ENCODE measurements at regions not wholly inside any gene's neighbourhood (a gene's known extent, or its start where the extent isn't known, plus 50 kb on each side); places are given as distances from the start of the nearest gene placed in this dataset.

- Histone ChIP-seq H3K36me3 (ENCODE audit: control insufficient read depth, insufficient read depth, low read length) (no peaks in the 10 kb centered on the region), H3K27me3 (ENCODE audit: control insufficient read depth, insufficient read depth, low read length) (no peaks in the 10 kb centered on the region), H3K9me3 (ENCODE audit: control insufficient read depth, insufficient read depth, low read length) (no peaks in the 10 kb centered on the region), H3K27ac (ENCODE audit: low read depth, low read length) (no peak overlapping the region), H3K4me1 (ENCODE audit: control insufficient read depth, insufficient read depth, low read length) (no peaks in the 10 kb centered on the region), H3K4me3 (ENCODE audit: low read depth, low read length) (no peak overlapping the region)
- 85% methylated on average over 2 of the region's 2 CpGs for WGBS (ENCODE audit: insufficient coverage)
- no peak for DNase-seq (ENCODE audit: low read depth in 4 of 6, low spot score in 6 of 6)
Observed at GRCh38 chr7:46651070-46651469, 730.0 kb upstream of the IGFBP3 start.

GRCh38 chr7:46649876-46650275 lies 728.8 kb upstream of the IGFBP3 start:
- Histone ChIP-seq H3K27ac (ENCODE audit: low read depth, low read length) (no peak overlapping the region), H3K4me3 (ENCODE audit: low read depth, low read length) (no peak overlapping the region), H3K27me3 (ENCODE audit: control insufficient read depth, insufficient read depth, low read length) (no peaks in the 10 kb centered on the region), H3K36me3 (ENCODE audit: control insufficient read depth, insufficient read depth, low read length) (no peaks in the 10 kb centered on the region), H3K4me1 (ENCODE audit: control insufficient read depth, insufficient read depth, low read length) (no peaks in the 10 kb centered on the region), H3K9me3 (ENCODE audit: control insufficient read depth, insufficient read depth, low read length) (no peaks in the 10 kb centered on the region)
- no peak for DNase-seq (ENCODE audit: low read depth in 4 of 6, low spot score in 6 of 6)
- WGBS (ENCODE audit: insufficient coverage): no CpG with 5 or more reads among the region's 2 CpGs

GRCh38 chr7:46637793-46638735 lies 717.0 kb upstream of the IGFBP3 start:
- no peak overlapping the region for H3K27ac ChIP-seq (ENCODE audit: low read depth, low read length)
- no peaks in the 10 kb centered on the region for H3K4me1 ChIP-seq (ENCODE audit: control insufficient read depth, insufficient read depth, low read length)
- H3K36me3 ChIP-seq (ENCODE audit: control insufficient read depth, insufficient read depth, low read length): no peaks in the 10 kb centered on the region
- DNase-seq (ENCODE audit: low read depth in 4 of 6, low spot score in 6 of 6): no peak
- H3K9me3 ChIP-seq (ENCODE audit: control insufficient read depth, insufficient read depth, low read length): no peaks in the 10 kb centered on the region
- no peaks in the 10 kb centered on the region for H3K27me3 ChIP-seq (ENCODE audit: control insufficient read depth, insufficient read depth, low read length)
- 82% methylated on average over 12 of the region's 12 CpGs for WGBS (ENCODE audit: insufficient coverage)
- H3K4me3 ChIP-seq (ENCODE audit: low read depth, low read length): no peak overlapping the region

GRCh38 chr7:46636022-46636421 lies 715.0 kb upstream of the IGFBP3 start:
- no peak overlapping the region for H3K27ac ChIP-seq (ENCODE audit: low read depth, low read length)

GRCh38 chr7:46633630-46634240 lies 712.7 kb upstream of the IGFBP3 start:
- no peaks in the 10 kb centered on the region for H3K27me3 ChIP-seq (ENCODE audit: control insufficient read depth, insufficient read depth, low read length)
- no peaks in the 10 kb centered on the region for H3K4me1 ChIP-seq (ENCODE audit: control insufficient read depth, insufficient read depth, low read length)
- no peak overlapping the region for H3K4me3 ChIP-seq (ENCODE audit: low read depth, low read length)
- no peaks in the 10 kb centered on the region for H3K9me3 ChIP-seq (ENCODE audit: control insufficient read depth, insufficient read depth, low read length)
- no peaks in the 10 kb centered on the region for H3K36me3 ChIP-seq (ENCODE audit: control insufficient read depth, insufficient read depth, low read length)
- H3K27ac ChIP-seq (ENCODE audit: low read depth, low read length): no peak overlapping the region
- no peak for DNase-seq (ENCODE audit: low read depth in 4 of 6, low spot score in 6 of 6)
- WGBS (ENCODE audit: insufficient coverage): no CpG with 5 or more reads among the region's 4 CpGs

More at GRCh38 chr7:46636022-46636421, 715.0 kb upstream of the IGFBP3 start:
- Histone ChIP-seq H3K4me1 (ENCODE audit: control insufficient read depth, insufficient read depth, low read length) (no peaks in the 10 kb centered on the region), H3K9me3 (ENCODE audit: control insufficient read depth, insufficient read depth, low read length) (no peaks in the 10 kb centered on the region), H3K4me3 (ENCODE audit: low read depth, low read length) (no peak overlapping the region), H3K36me3 (ENCODE audit: control insufficient read depth, insufficient read depth, low read length) (no peaks in the 10 kb centered on the region), H3K27me3 (ENCODE audit: control insufficient read depth, insufficient read depth, low read length) (no peaks in the 10 kb centered on the region)
- 73% methylated on average over 3 of the region's 3 CpGs for WGBS (ENCODE audit: insufficient coverage)
- DNase-seq (ENCODE audit: low read depth in 4 of 6, low spot score in 6 of 6): no peak

- no peaks in the 10 kb centered on the region for H3K36me3 ChIP-seq (ENCODE audit: control insufficient read depth, insufficient read depth, low read length)
- no peak overlapping the region for H3K27ac ChIP-seq (ENCODE audit: low read depth, low read length)
- H3K4me3 ChIP-seq (ENCODE audit: low read depth, low read length): no peak overlapping the region
- DNase-seq (ENCODE audit: low read depth in 4 of 6, low spot score in 6 of 6): no peak
- no peaks in the 10 kb centered on the region for H3K9me3 ChIP-seq (ENCODE audit: control insufficient read depth, insufficient read depth, low read length)
- H3K27me3 ChIP-seq (ENCODE audit: control insufficient read depth, insufficient read depth, low read length): no peaks in the 10 kb centered on the region
- 100% methylated on average over 1 of the region's 2 CpGs for WGBS (ENCODE audit: insufficient coverage)
- no peaks in the 10 kb centered on the region for H3K4me1 ChIP-seq (ENCODE audit: control insufficient read depth, insufficient read depth, low read length)
Observed at GRCh38 chr7:46633200-46633599, 712.1 kb upstream of the IGFBP3 start.

GRCh38 chr7:46630031-46630430 lies 709.0 kb upstream of the IGFBP3 start:
- Histone ChIP-seq H3K27ac (ENCODE audit: low read depth, low read length) (no peak overlapping the region), H3K36me3 (ENCODE audit: control insufficient read depth, insufficient read depth, low read length) (no peaks in the 10 kb centered on the region), H3K4me1 (ENCODE audit: control insufficient read depth, insufficient read depth, low read length) (no peaks in the 10 kb centered on the region), H3K4me3 (ENCODE audit: low read depth, low read length) (no peak overlapping the region), H3K27me3 (ENCODE audit: control insufficient read depth, insufficient read depth, low read length) (no peaks in the 10 kb centered on the region), H3K9me3 (ENCODE audit: control insufficient read depth, insufficient read depth, low read length) (no peaks in the 10 kb centered on the region)
- 79% methylated on average over 2 of the region's 2 CpGs for WGBS (ENCODE audit: insufficient coverage)
- DNase-seq (ENCODE audit: low read depth in 4 of 6, low spot score in 6 of 6): no peak

GRCh38 chr7:46628389-46628788 lies 707.3 kb upstream of the IGFBP3 start:
- H3K4me1 ChIP-seq (ENCODE audit: control insufficient read depth, insufficient read depth, low read length): no peaks in the 10 kb centered on the region
- H3K4me3 ChIP-seq (ENCODE audit: low read depth, low read length): no peak overlapping the region
- no peak for DNase-seq (ENCODE audit: low read depth in 4 of 6, low spot score in 6 of 6)
- H3K9me3 ChIP-seq (ENCODE audit: control insufficient read depth, insufficient read depth, low read length): no peaks in the 10 kb centered on the region
- 100% methylated on average over 1 of the region's 1 CpG for WGBS (ENCODE audit: insufficient coverage)
- H3K36me3 ChIP-seq (ENCODE audit: control insufficient read depth, insufficient read depth, low read length): no peaks in the 10 kb centered on the region
- no peak overlapping the region for H3K27ac ChIP-seq (ENCODE audit: low read depth, low read length)
- no peaks in the 10 kb centered on the region for H3K27me3 ChIP-seq (ENCODE audit: control insufficient read depth, insufficient read depth, low read length)

GRCh38 chr7:46626691-46627310 lies 705.7 kb upstream of the IGFBP3 start:
- Histone ChIP-seq H3K27ac (ENCODE audit: low read depth, low read length) (no peak overlapping the region), H3K4me1 (ENCODE audit: control insufficient read depth, insufficient read depth, low read length) (no peaks in the 10 kb centered on the region), H3K36me3 (ENCODE audit: control insufficient read depth, insufficient read depth, low read length) (no peaks in the 10 kb centered on the region), H3K27me3 (ENCODE audit: control insufficient read depth, insufficient read depth, low read length) (no peaks in the 10 kb centered on the region), H3K9me3 (ENCODE audit: control insufficient read depth, insufficient read depth, low read length) (no peaks in the 10 kb centered on the region), H3K4me3 (ENCODE audit: low read depth, low read length) (no peak overlapping the region)
- DNase-seq (ENCODE audit: low read depth in 4 of 6, low spot score in 6 of 6): no peak
- 100% methylated on average over 1 of the region's 5 CpGs for WGBS (ENCODE audit: insufficient coverage)

Measured in spinal cord (tissue), 9 donors.